Brain pericyte (primary cell): ENCODE measurements at regions not wholly inside any gene's neighbourhood (a gene's known extent, or its start where the extent isn't known, plus 50 kb on each side); places are given as distances from the start of the nearest gene placed in this dataset.

Source experiments
- DNase-seq: peaks from one replicate; pipeline ENCODE4 v3.0.0-alpha.2; 2012; ENCODE audit warnings: low read depth, low spot score

DNA sequence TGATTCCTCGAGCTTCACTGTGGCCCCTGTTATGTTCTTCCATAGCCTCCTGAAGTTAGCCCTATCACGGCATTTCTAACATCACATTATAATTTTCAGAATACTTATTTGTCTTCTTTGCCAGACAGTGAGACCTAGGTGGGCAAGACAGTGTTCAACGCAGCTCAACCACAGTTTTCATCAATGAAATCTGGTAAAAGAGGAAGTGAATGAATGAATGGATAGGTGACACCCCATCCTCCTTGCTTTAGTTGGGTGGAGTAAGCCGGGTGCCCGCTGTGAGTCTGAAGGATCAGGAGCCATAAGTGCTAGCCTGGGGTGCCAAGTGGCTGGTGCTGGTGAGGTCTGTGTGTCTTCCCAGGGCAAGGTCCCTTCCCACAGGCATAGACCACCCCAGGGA is 60.2 kb upstream of the MTNR1B start:
- DNase-seq: no peak

GRCh38 chr11:92911478-92911877 is 58.0 kb upstream of the MTNR1B start:
- no peak for DNase-seq

DNA sequence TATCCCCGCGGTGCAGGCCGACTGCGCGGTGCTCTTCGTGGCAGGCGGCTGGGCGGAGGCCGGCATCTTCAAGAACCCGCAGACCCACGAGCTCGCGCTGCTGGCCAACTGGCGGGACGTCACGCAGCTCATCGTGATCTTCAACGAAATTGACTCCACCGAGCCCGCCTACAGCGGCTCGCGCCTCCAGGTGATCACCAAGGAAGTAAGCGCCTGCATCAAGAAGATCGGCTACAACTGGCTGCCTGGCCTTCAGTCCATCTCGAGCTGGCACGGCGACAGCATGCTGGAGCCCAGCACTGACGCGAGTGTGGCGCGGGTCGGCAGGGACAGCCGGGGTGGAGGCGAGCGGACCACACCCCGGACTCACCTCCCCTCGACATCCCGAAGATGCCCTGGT is 53.9 kb upstream of the MTNR1B start:
- no peak for DNase-seq

DNA sequence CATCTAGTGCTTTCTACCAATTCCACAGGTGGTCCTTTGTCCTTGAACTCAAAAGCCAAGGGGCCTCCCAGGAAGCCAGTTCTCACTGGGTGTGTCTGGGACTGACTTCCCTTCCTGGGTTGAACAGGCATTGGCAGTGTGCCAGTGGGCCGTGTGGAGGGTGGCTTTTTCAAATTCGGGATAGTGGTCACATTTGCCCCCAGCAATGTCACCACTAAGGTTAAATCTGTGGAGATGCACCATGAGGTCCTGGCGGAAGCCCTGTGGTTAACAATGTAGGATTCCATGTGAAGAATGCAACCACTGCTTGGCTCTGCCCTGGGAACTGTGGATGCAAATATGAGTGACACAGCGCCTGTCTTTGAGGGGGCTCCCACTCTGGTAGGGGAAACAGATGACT is 53.2 kb upstream of the MTNR1B start:
- no peak for DNase-seq

GRCh38 chr11:92917927-92918326 is 51.5 kb upstream of the MTNR1B start:
- DNase-seq: no peak

DNA sequence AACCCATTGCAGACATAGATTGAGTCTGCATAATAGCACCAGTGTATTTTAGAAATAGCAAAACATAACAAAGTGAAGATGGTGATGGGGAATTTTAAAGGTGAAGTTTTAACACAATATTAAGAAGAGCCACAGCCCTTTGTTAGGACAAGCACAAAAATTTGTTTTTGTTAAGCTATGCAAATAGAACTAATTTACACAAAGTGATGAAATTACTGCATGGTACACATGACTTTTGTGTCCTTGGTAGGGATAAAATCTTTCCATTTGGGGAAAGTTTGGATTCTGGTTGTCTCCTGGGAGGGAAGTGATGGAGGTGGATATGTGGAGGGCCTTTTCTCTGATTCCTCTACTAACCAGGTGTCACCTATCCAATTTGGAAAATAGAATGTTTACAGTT is 50.4 kb upstream of the MTNR1B start:
- no peak for DNase-seq
